ENCODE measurements at regions not wholly inside any gene's neighbourhood (a gene's known extent, or its start where the extent isn't known, plus 50 kb on each side); places are given as distances from the start of the nearest gene placed in this dataset.
A peak's percentile ranks its signal among the peaks of the same experiment; 100 is the strongest.

DNA sequence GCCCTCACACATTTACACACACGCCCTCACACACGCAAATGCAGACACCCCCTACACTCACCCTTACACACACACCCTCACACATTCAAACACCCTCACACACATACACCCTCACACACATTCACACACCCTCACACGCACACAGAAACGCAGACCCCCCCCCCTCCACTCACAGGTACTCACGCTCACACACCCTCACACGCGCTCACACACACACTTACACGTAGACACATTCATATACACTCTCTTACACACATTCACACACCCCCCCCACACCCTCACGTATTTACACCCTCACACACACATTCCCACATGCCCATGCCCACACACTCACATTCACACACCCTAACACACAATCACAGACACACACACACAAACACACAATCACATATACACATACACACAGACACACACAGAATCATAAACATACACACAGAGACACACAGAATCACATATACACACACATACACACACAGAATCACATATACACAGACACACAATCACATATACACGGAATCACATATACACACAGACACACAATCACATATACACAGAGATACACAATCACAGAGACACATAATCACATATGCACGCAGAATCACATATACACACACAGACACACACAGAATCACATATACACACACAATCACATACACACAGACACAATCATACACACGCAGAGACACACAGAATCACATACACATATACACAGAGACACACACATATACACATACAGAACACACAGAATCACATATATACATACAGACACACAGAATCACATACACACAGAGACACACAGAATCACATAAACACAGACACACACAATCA, 250.1 kb upstream of the RPL38 start:
- Histone ChIP-seq H3K9me3 (ENCODE audit: control insufficient read depth, insufficient read depth, low read depth, low read length) (no peaks in the 10 kb centered on the region), H3K4me3 (ENCODE audit: low read depth, low read length) (peak overlapping the region; percentile 70), H3K4me1 (ENCODE audit: control insufficient read depth, insufficient read depth, low read length) (peaks cover 10% of the 10 kb centered on the region), H3K27ac (ENCODE audit: low read depth, low read length) (no peak overlapping the region), H3K9ac (ENCODE audit: low read length) (no peak overlapping the region), H3K27me3 (ENCODE audit: control insufficient read depth, insufficient read depth, low read length) (peaks cover 63% of the 10 kb centered on the region), H3K36me3 (ENCODE audit: control insufficient read depth, insufficient read depth, low read length) (no peaks in the 10 kb centered on the region)

DNA sequence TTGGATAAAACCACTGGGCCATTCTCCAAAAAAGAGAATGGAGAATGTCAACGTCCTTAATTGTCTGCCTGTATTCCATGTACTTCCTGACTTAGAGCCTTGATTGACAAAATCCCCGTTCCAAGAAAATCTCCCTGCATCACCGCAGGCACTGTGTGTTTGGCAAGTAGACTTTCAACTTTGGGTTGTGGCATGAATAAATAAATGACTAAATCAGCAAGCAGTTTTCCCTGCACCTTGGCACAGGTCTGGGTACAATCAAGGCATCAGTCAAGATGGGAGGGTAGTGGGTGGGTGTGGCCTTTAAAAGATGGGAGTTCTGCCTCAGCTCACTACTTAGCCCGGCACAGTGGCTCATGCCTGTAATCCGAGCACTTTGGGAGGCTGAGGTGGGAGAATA, 248.5 kb upstream of the RPL38 start:
- H3K4me1 ChIP-seq (ENCODE audit: control insufficient read depth, insufficient read depth, low read length), result peaks cover 10% of the 10 kb centered on the region
- no peak overlapping the region for H3K4me3 ChIP-seq (ENCODE audit: low read depth, low read length)
- H3K36me3 ChIP-seq (ENCODE audit: control insufficient read depth, insufficient read depth, low read length), result no peaks in the 10 kb centered on the region
- H3K27me3 ChIP-seq (ENCODE audit: control insufficient read depth, insufficient read depth, low read length), result peaks cover 54% of the 10 kb centered on the region
- no peak overlapping the region for H3K27ac ChIP-seq (ENCODE audit: low read depth, low read length)
- H3K9me3 ChIP-seq (ENCODE audit: control insufficient read depth, insufficient read depth, low read depth, low read length), result peaks cover 2% of the 10 kb centered on the region; the same call in 1 of the 2 replicates
- no peak overlapping the region for H3K9ac ChIP-seq (ENCODE audit: low read length)

- H3K9me3 ChIP-seq (ENCODE audit: control insufficient read depth, insufficient read depth, low read depth, low read length), result peaks cover 8% of the 10 kb centered on the region
- H3K4me1 ChIP-seq (ENCODE audit: control insufficient read depth, insufficient read depth, low read length), result peaks cover 10% of the 10 kb centered on the region
- H3K9ac ChIP-seq (ENCODE audit: low read length), result no peak overlapping the region
- H3K4me3 ChIP-seq (ENCODE audit: low read depth, low read length), result no peak overlapping the region
- peaks cover 48% of the 10 kb centered on the region for H3K27me3 ChIP-seq (ENCODE audit: control insufficient read depth, insufficient read depth, low read length)
- no peak overlapping the region for H3K27ac ChIP-seq (ENCODE audit: low read depth, low read length)
- no peaks in the 10 kb centered on the region for H3K36me3 ChIP-seq (ENCODE audit: control insufficient read depth, insufficient read depth, low read length)
These were observed 247.9 kb upstream of the RPL38 start for GRCh38 chr17:73955616-73956015.

- Histone ChIP-seq H3K4me3 (ENCODE audit: low read depth, low read length) (no peak overlapping the region), H3K4me1 (ENCODE audit: control insufficient read depth, insufficient read depth, low read length) (peaks cover 10% of the 10 kb centered on the region), H3K9me3 (ENCODE audit: control insufficient read depth, insufficient read depth, low read depth, low read length) (peaks cover 14% of the 10 kb centered on the region), H3K27ac (ENCODE audit: low read depth, low read length) (no peak overlapping the region), H3K9ac (ENCODE audit: low read length) (no peak overlapping the region), H3K36me3 (ENCODE audit: control insufficient read depth, insufficient read depth, low read length) (no peaks in the 10 kb centered on the region), H3K27me3 (ENCODE audit: control insufficient read depth, insufficient read depth, low read length) (peaks cover 42% of the 10 kb centered on the region)
These were observed 247.3 kb upstream of the RPL38 start for GRCh38 chr17:73956169-73956568.

DNA sequence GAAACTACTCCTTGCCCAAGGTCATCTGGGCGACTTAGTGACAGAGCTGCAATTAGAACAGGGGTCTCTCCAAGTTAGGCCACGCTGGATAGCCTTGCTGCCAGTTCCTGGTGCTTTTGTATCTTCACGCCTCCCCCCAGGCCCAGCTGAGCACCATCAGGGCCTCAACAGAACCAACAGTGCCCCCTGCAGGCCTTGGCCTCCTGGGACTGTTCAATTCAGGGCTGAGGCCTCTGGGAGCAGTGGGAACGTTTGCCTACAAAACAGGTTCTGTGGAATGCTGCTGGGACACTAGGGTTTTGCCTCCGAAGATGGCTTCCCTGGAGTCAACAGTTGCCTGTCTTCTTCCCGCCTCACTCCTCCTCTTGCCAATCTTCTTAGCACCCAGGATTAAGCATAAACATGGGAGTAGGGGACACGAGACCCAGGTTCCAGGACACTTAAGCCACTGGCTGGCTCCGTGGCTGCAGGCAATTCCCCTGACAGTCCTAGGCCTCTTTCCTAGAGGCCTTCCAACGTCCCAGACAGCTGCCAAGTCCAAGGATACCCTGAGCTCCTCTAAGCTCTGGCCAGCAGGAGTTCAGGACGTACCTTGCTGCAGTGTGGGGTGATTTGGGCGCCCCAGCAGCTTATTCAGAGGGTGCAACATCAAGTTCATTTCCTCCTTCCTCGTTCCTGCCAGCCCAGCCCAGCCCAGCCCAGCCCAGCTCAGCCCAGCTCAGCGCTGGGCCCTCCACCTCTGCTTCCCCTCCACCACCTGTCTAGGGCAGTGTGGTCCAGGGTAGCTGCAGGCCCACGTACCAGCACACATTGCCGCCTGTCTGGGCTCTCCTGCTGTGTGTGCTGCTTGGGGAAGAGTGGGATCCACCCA, 246.6 kb upstream of the RPL38 start:
- Histone ChIP-seq H3K9me3 (ENCODE audit: control insufficient read depth, insufficient read depth, low read depth, low read length) (peaks cover 18% of the 10 kb centered on the region), H3K27me3 (ENCODE audit: control insufficient read depth, insufficient read depth, low read length) (peaks cover 36% of the 10 kb centered on the region), H3K4me1 (ENCODE audit: control insufficient read depth, insufficient read depth, low read length) (peaks cover 7% of the 10 kb centered on the region), H3K27ac (ENCODE audit: low read depth, low read length) (no peak overlapping the region), H3K36me3 (ENCODE audit: control insufficient read depth, insufficient read depth, low read length) (no peaks in the 10 kb centered on the region), H3K4me3 (ENCODE audit: low read depth, low read length) (no peak overlapping the region), H3K9ac (ENCODE audit: low read length) (no peak overlapping the region)

DNA sequence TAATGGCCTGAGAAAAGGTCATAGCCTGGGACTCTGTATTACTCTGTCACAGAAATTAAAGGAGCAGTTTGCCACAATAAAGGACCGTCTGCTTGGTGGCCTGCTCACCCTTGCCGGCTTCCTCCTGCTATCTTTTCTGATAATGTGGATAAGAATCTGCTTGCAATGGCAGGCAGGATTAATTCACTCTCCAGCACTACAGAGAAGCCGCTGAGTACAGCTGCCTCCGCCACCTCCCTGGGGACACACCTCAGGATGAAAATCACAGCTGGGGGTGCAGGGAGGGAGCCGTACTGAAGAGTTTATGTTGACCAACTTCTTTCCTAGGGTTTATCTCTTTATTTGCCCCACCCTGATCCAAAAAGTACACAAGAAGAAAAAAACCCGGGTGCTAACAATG, 245.9 kb upstream of the RPL38 start:
- peaks cover 18% of the 10 kb centered on the region for H3K9me3 ChIP-seq (ENCODE audit: control insufficient read depth, insufficient read depth, low read depth, low read length)
- peaks cover 28% of the 10 kb centered on the region for H3K27me3 ChIP-seq (ENCODE audit: control insufficient read depth, insufficient read depth, low read length)
- no peak overlapping the region for H3K4me3 ChIP-seq (ENCODE audit: low read depth, low read length)
- no peak overlapping the region for H3K9ac ChIP-seq (ENCODE audit: low read length)
- peaks cover 4% of the 10 kb centered on the region; the same call in 1 of the 2 replicates for H3K4me1 ChIP-seq (ENCODE audit: control insufficient read depth, insufficient read depth, low read length)
- no peak overlapping the region for H3K27ac ChIP-seq (ENCODE audit: low read depth, low read length)
- H3K36me3 ChIP-seq (ENCODE audit: control insufficient read depth, insufficient read depth, low read length), result no peaks in the 10 kb centered on the region

DNA sequence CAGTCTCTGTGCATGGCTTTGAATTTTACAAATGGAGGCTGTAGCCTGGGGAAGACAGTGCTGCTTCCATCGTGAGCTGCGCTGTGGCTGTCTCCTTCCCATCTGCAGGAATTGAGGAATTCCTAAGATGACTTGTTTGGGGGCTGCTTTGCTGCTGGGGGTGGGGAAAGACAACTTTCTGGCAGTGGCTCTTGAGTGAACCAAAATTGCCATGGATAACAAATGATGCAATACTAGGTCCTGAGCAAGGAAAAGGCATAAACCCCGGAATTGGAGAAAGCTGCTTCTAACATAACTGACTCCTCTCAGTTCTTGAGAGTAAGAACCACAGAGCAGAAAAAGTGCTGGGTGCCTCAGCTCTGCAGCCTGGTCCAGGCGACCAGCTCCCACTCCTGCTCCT, 245.0 kb upstream of the RPL38 start:
- no peak overlapping the region for H3K9ac ChIP-seq (ENCODE audit: low read length)
- H3K4me1 ChIP-seq (ENCODE audit: control insufficient read depth, insufficient read depth, low read length), result peaks cover 4% of the 10 kb centered on the region; the same call in 1 of the 2 replicates
- no peaks in the 10 kb centered on the region for H3K36me3 ChIP-seq (ENCODE audit: control insufficient read depth, insufficient read depth, low read length)
- H3K4me3 ChIP-seq (ENCODE audit: low read depth, low read length), result no peak overlapping the region
- peaks cover 18% of the 10 kb centered on the region for H3K9me3 ChIP-seq (ENCODE audit: control insufficient read depth, insufficient read depth, low read depth, low read length)
- H3K27ac ChIP-seq (ENCODE audit: low read depth, low read length), result no peak overlapping the region
- H3K27me3 ChIP-seq (ENCODE audit: control insufficient read depth, insufficient read depth, low read length), result peaks cover 19% of the 10 kb centered on the region

GRCh38 chr17:73960469-73960868, 243.0 kb upstream of the RPL38 start:
- Histone ChIP-seq H3K4me3 (ENCODE audit: low read depth, low read length) (no peak overlapping the region), H3K9me3 (ENCODE audit: control insufficient read depth, insufficient read depth, low read depth, low read length) (peaks cover 18% of the 10 kb centered on the region), H3K36me3 (ENCODE audit: control insufficient read depth, insufficient read depth, low read length) (no peaks in the 10 kb centered on the region), H3K4me1 (ENCODE audit: control insufficient read depth, insufficient read depth, low read length) (peaks cover 4% of the 10 kb centered on the region; the same call in 1 of the 2 replicates), H3K27ac (ENCODE audit: low read depth, low read length) (no peak overlapping the region), H3K9ac (ENCODE audit: low read length) (no peak overlapping the region), H3K27me3 (ENCODE audit: control insufficient read depth, insufficient read depth, low read length) (peaks cover 2% of the 10 kb centered on the region)

DNA sequence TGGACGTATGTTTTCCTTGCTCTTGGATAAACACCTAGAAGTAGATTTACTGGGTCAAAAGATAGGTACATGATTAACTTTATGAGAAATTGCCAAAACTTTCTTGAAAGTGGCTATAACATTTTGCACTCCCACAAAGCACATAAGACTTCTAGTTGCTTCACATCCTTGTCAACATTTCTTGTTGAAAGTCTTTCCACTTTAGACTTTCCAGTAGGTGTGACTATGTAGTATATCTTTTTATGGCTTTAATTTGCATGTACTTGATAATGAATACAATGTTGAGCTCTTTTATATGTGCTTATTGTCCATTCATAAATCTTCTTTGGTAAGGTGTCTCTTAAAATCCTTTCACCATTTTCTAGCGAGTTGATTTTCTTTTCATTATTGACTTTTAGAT, 241.2 kb upstream of the RPL38 start:
- Histone ChIP-seq H3K4me3 (ENCODE audit: low read depth, low read length) (no peak overlapping the region), H3K36me3 (ENCODE audit: control insufficient read depth, insufficient read depth, low read length) (no peaks in the 10 kb centered on the region), H3K4me1 (ENCODE audit: control insufficient read depth, insufficient read depth, low read length) (no peaks in the 10 kb centered on the region), H3K27me3 (ENCODE audit: control insufficient read depth, insufficient read depth, low read length) (peaks cover 2% of the 10 kb centered on the region; the same call in 1 of the 2 replicates), H3K9me3 (ENCODE audit: control insufficient read depth, insufficient read depth, low read depth, low read length) (peaks cover 18% of the 10 kb centered on the region), H3K9ac (ENCODE audit: low read length) (no peak overlapping the region), H3K27ac (ENCODE audit: low read depth, low read length) (no peak overlapping the region)

DNA sequence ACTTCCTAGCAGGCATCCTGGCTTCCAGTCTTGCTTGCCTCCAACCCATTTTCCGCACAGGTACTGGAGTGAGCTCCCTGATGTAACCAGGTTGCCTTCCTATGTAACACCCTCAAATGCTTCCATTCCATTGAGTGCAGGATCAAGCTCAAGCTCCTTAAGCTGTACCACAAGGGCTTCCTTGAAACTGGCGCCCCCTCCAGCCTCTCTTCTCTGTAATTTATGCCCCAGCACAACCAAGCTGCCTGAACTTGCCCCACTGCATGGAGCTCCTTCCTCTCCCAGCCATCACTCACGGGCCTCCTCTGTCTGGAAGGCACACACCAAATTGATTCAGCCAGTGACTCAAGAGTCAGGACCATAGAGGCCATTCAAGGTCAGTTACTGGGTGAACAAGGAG, 234.8 kb upstream of the RPL38 start:
- H3K27me3 ChIP-seq (ENCODE audit: control insufficient read depth, insufficient read depth, low read length), result peaks cover 7% of the 10 kb centered on the region; the same call in 1 of the 2 replicates

GRCh38 chr17:73969956-73970355, 233.5 kb upstream of the RPL38 start:
- H3K9ac ChIP-seq (ENCODE audit: low read length), result no peak overlapping the region
- peaks cover 7% of the 10 kb centered on the region; the same call in 1 of the 2 replicates for H3K27me3 ChIP-seq (ENCODE audit: control insufficient read depth, insufficient read depth, low read length)
- H3K4me3 ChIP-seq (ENCODE audit: low read depth, low read length), result no peak overlapping the region
- H3K36me3 ChIP-seq (ENCODE audit: control insufficient read depth, insufficient read depth, low read length), result no peaks in the 10 kb centered on the region
- H3K27ac ChIP-seq (ENCODE audit: low read depth, low read length), result no peak overlapping the region
- H3K9me3 ChIP-seq (ENCODE audit: control insufficient read depth, insufficient read depth, low read depth, low read length), result no peaks in the 10 kb centered on the region
- H3K4me1 ChIP-seq (ENCODE audit: control insufficient read depth, insufficient read depth, low read length), result peaks cover 10% of the 10 kb centered on the region

More for the DNA sequence above, 234.8 kb upstream of the RPL38 start:
- Histone ChIP-seq H3K9ac (ENCODE audit: low read length) (no peak overlapping the region), H3K36me3 (ENCODE audit: control insufficient read depth, insufficient read depth, low read length) (no peaks in the 10 kb centered on the region), H3K9me3 (ENCODE audit: control insufficient read depth, insufficient read depth, low read depth, low read length) (no peaks in the 10 kb centered on the region), H3K4me3 (ENCODE audit: low read depth, low read length) (no peak overlapping the region), H3K4me1 (ENCODE audit: control insufficient read depth, insufficient read depth, low read length) (no peaks in the 10 kb centered on the region; the same call in 1 of the 2 replicates), H3K27ac (ENCODE audit: low read depth, low read length) (no peak overlapping the region)
